SK-N-SH (cell line): ENCODE measurements at regions not wholly inside any gene's neighbourhood (a gene's known extent, or its start where the extent isn't known, plus 50 kb on each side); places are given as distances from the start of the nearest gene placed in this dataset.

Experiments used
- CTCF ChIA-PET: fragments of 300-600, 350-600 bp; formaldehyde crosslinking; extraction: SDS; loops from one replicate; lab custom pipeline; 2021; lab: Yijun Ruan, JAX
- POLR2A ChIA-PET: fragments of 350-600 bp; sonication (Branson Sonifier 250); formaldehyde crosslinking; extraction: SDS; loops from one replicate; lab custom pipeline; 2020; ENCODE audit warnings: antibody characterized with exemption, inconsistent platforms; lab: Yijun Ruan, JAX
- DNase-seq: peaks from one replicate; pipeline ENCODE4 v3.0.0; 2012
- H2AFZ ChIP-seq: fragments of 200-600 bp; sonication (generic); 2 replicates; pipeline ENCODE4 v1.8.1; 2016; ENCODE audit warnings: antibody characterized with exemption, mild to moderate bottlenecking, low read depth
- H3F3A ChIP-seq: fragments of 200-600 bp; sonication (generic); replicated peaks from 2 replicates; pipeline ENCODE3; 2016; ENCODE audit warnings: antibody characterized with exemption, mild to moderate bottlenecking; ENCODE audit not compliant: insufficient read depth
- H3K27ac ChIP-seq, 2 experiments: fragments of 200-500 bp in 1 of 2; fragments of 200-600 bp in 1 of 2; sonication (Bioruptor generic) in 1 of 2; sonication (generic), shearing (Covaris generic) in 1 of 2; 2 replicates each; pipeline versions ENCODE4 v1.5.1 to v1.6.1; 2014 to 2016; ENCODE audit warnings: low read depth in 2 of 2, inconsistent platforms in 1 of 2, low read length in 1 of 2, mild to moderate bottlenecking in 1 of 2, mixed read lengths in 1 of 2
- H3K27me3 ChIP-seq: fragments of 200-600 bp; sonication (generic), shearing (Covaris generic); 2 replicates; pipeline ENCODE4 v1.6.1; 2016; ENCODE audit warnings: mixed run types; ENCODE audit not compliant: insufficient read depth
- H3K36me3 ChIP-seq, 2 experiments: fragments of 200-500 bp in 1 of 2; fragments of 200-600 bp in 1 of 2; sonication (Bioruptor generic) in 1 of 2; sonication (generic) in 1 of 2; replicated peaks in 1 of 2; 2 replicates each; pipeline versions ENCODE3 to v1.5.1; 2014 to 2016; ENCODE audit warnings: low read length in 1 of 2, mild to moderate bottlenecking in 1 of 2; ENCODE audit not compliant: insufficient read depth in 2 of 2, control insufficient read depth in 1 of 2
- H3K4me1 ChIP-seq, 2 experiments: fragments of 200-500 bp in 1 of 2; fragments of 200-600 bp in 1 of 2; sonication (Bioruptor generic) in 1 of 2; sonication (generic), shearing (Covaris generic) in 1 of 2; 2 replicates each; pipeline versions ENCODE4 v1.5.1 to v1.6.1; 2014 to 2016; ENCODE audit warnings: low read depth in 1 of 2, low read length in 1 of 2, mixed run types in 1 of 2; ENCODE audit not compliant: insufficient read depth in 2 of 2, control insufficient read depth in 1 of 2
- H3K4me2 ChIP-seq: fragments of 200-600 bp; sonication (generic), shearing (Covaris generic); 2 replicates; pipeline ENCODE4 v1.6.1; 2017; ENCODE audit warnings: mixed run types
- H3K4me3 ChIP-seq, 2 experiments: fragments of 200-500 bp in 1 of 2; fragments of 200-600 bp in 1 of 2; sonication (Bioruptor generic) in 1 of 2; sonication (generic), shearing (Covaris generic) in 1 of 2; 2 replicates each; pipeline versions ENCODE4 v1.5.1 to v1.8.1; 2014 to 2016; ENCODE audit warnings: low read depth in 2 of 2, inconsistent platforms in 1 of 2, low read length in 1 of 2, mild to moderate bottlenecking in 1 of 2, mixed read lengths in 1 of 2, moderate library complexity in 1 of 2
- H3K79me2 ChIP-seq: fragments of 200-600 bp; sonication (generic); 2 replicates; pipeline ENCODE4 v1.8.1; 2017; ENCODE audit warnings: mild to moderate bottlenecking; ENCODE audit not compliant: insufficient read depth
- H3K9ac ChIP-seq: fragments of 200-600 bp; sonication (generic); 2 replicates; pipeline ENCODE4 v1.6.1; 2017; ENCODE audit warnings: mixed run types
- H3K9me2 ChIP-seq: fragments of 200-600 bp; sonication (generic); 2 replicates; pipeline ENCODE4 v1.6.1; 2017; ENCODE audit warnings: mixed run types
- H3K9me3 ChIP-seq: fragments of 200-600 bp; sonication (generic); 2 replicates; pipeline ENCODE4 v1.6.1; 2017; ENCODE audit warnings: mixed run types, mild to moderate bottlenecking, moderate library complexity
- H4K20me1 ChIP-seq: fragments of 200-600 bp; sonication (generic); 2 replicates; pipeline ENCODE4 v1.6.1; 2017; ENCODE audit warnings: mild to moderate bottlenecking, mixed run types; ENCODE audit not compliant: insufficient read depth
- CHD2 ChIP-seq: fragments of 150-350 bp; IDR thresholded peaks from 2 replicates; pipeline ENCODE4 v1.6.1; 2018; ENCODE audit warnings: low read length; ENCODE audit not compliant: partially characterized antibody
- CTCF ChIP-seq: fragments of 200-600 bp; sonication (generic); IDR thresholded peaks from 2 replicates; pipeline ENCODE4 v1.6.1; 2017; ENCODE audit warnings: antibody characterized with exemption, mild to moderate bottlenecking, moderate library complexity
- ELF1 ChIP-seq: IDR thresholded peaks from 2 replicates; pipeline ENCODE4 v1.4.0; 2012
- EP300 ChIP-seq, 2 experiments: IDR thresholded peaks; 2 replicates each; pipeline versions ENCODE4 v1.4.0 to v1.6.1; 2012; ENCODE audit warnings: borderline replicate concordance in 1 of 2, low read depth in 1 of 2, low read length in 1 of 2
- EZH2phosphoT487 ChIP-seq: fragments of 200-600 bp; sonication (generic); IDR thresholded peaks from 2 replicates; pipeline ENCODE4 v1.6.1; 2017; ENCODE audit warnings: low read depth, mixed run types, mild to moderate bottlenecking, antibody characterized with exemption, moderate library complexity, borderline replicate concordance
- FOSL2 ChIP-seq: IDR thresholded peaks from 2 replicates; pipeline ENCODE4 v1.4.0; 2012; ENCODE audit warnings: low read depth, mild to moderate bottlenecking, moderate library complexity, borderline replicate concordance
- FOXJ3 ChIP-seq: sonication (generic); formaldehyde crosslinking; IDR thresholded peaks from 2 replicates; pipeline ENCODE4 v1.5.1; 2020; ENCODE audit warnings: mild to moderate bottlenecking, missing genetic modification reagents
- FOXM1 ChIP-seq: IDR thresholded peaks from 2 replicates; pipeline ENCODE4 v1.4.0; 2012; ENCODE audit warnings: low read depth, mild to moderate bottlenecking
- GATA2 ChIP-seq: sonication (generic); formaldehyde crosslinking; IDR thresholded peaks from 2 replicates; pipeline ENCODE4 v1.5.0; 2020; ENCODE audit warnings: mild to moderate bottlenecking, missing genetic modification reagents
- JUND ChIP-seq: IDR thresholded peaks from 2 replicates; pipeline ENCODE4 v1.4.0; 2012
- NRF1 ChIP-seq: IDR thresholded peaks from 2 replicates; pipeline ENCODE4 v1.6.1; 2012; ENCODE audit warnings: low read depth, mild to moderate bottlenecking, low read length
- POLR2AphosphoS5 ChIP-seq: IDR thresholded peaks from 2 replicates; pipeline ENCODE4 v1.6.1; 2012; ENCODE audit warnings: low read depth, low read length
- RFX5 ChIP-seq: IDR thresholded peaks from 2 replicates; pipeline ENCODE4 v1.6.1; 2012; ENCODE audit warnings: mild to moderate bottlenecking, improper control_type of control experiment, low read length
- SIN3A ChIP-seq: IDR thresholded peaks from 2 replicates; pipeline ENCODE4 v1.6.1; 2012; ENCODE audit warnings: low read depth, mild to moderate bottlenecking, low read length, moderate library complexity, borderline replicate concordance
- SMC3 ChIP-seq: IDR thresholded peaks from 2 replicates; pipeline ENCODE4 v1.6.1; 2012; ENCODE audit warnings: low read depth, low read length, improper control_type of control experiment
- TAF1 ChIP-seq: IDR thresholded peaks from 2 replicates; pipeline ENCODE4 v1.6.1; 2012; ENCODE audit warnings: low read depth, mild to moderate bottlenecking, low read length, moderate library complexity, borderline replicate concordance
- TEAD4 ChIP-seq: IDR thresholded peaks from 2 replicates; pipeline ENCODE4 v1.4.0; 2012; ENCODE audit warnings: mild to moderate bottlenecking, borderline replicate concordance; ENCODE audit not compliant: insufficient read depth
- USF1 ChIP-seq: IDR thresholded peaks from 2 replicates; pipeline ENCODE4 v1.4.0; 2012; ENCODE audit warnings: low read depth, borderline replicate concordance
- USF2 ChIP-seq: fragments of 150-350 bp; IDR thresholded peaks from 2 replicates; pipeline ENCODE4 v1.6.1; 2017; ENCODE audit warnings: antibody characterized with exemption, low read length, low read depth, borderline replicate concordance
- YY1 ChIP-seq: IDR thresholded peaks from 2 replicates; pipeline ENCODE4 v1.4.0; 2012; ENCODE audit warnings: low read depth, mild to moderate bottlenecking
- ZBTB33 ChIP-seq: IDR thresholded peaks from 2 replicates; pipeline ENCODE4 v1.4.0; 2012; ENCODE audit warnings: low read depth, borderline replicate concordance
- WGBS: methylation state at CpG from one replicate; pipeline ENCODE4 v1.1.6; 2017; ENCODE audit warnings: low lambda C conversion rate; 5-methylcytosine and 5-hydroxymethylcytosine counted together
- TF ChIP-seq, protein P1 (sequence below): fragments of 150-350 bp; IDR thresholded peaks from 2 replicates; pipeline ENCODE4 v1.6.1; 2016; ENCODE audit warnings: mild to moderate bottlenecking, low read depth, low read length
- TF ChIP-seq, protein P2 (sequence below): IDR thresholded peaks from 2 replicates; pipeline ENCODE4 v1.4.0; 2012; ENCODE audit warnings: low read depth

GRCh38 chr3:34387826-34388564 lies 589.6 kb downstream of the PDCD6IP start (continued):
- no peak for TF ChIP-seq CTCF
- TF ChIP-seq EZH2phosphoT487: no peak
- TF ChIP-seq TEAD4: no peak
- TF ChIP-seq, protein P1, sequence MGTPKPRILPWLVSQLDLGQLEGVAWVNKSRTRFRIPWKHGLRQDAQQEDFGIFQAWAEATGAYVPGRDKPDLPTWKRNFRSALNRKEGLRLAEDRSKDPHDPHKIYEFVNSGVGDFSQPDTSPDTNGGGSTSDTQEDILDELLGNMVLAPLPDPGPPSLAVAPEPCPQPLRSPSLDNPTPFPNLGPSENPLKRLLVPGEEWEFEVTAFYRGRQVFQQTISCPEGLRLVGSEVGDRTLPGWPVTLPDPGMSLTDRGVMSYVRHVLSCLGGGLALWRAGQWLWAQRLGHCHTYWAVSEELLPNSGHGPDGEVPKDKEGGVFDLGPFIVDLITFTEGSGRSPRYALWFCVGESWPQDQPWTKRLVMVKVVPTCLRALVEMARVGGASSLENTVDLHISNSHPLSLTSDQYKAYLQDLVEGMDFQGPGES: no peak
- no peak for TF ChIP-seq YY1

GRCh38 chr3:34388830-34389229 lies 590.4 kb downstream of the PDCD6IP start:
- Histone ChIP-seq H3K27me3 (no peaks in the 10 kb centered on the region), H3K9me2 (no peaks in the 10 kb centered on the region), H3K9me3 (no peaks in the 10 kb centered on the region; the same call in 1 of the 2 replicates), H3K9ac (no peak overlapping the region), H2AFZ (no peak overlapping the region), H3K4me3 (no peak overlapping the region), H3K4me2 (no peak overlapping the region), H3K36me3 (no peaks in the 10 kb centered on the region)
- WGBS: 18% methylated on average over 2 of the region's 2 CpGs
- no peak for TF ChIP-seq POLR2AphosphoS5
- no peak for TF ChIP-seq FOXJ3
- TF ChIP-seq FOSL2: no peak
- no peak for TF ChIP-seq GATA2 (CRISPR knock-in tag)
- no peak for TF ChIP-seq SMC3
- TF ChIP-seq FOXM1: no peak
- no peak for TF ChIP-seq TEAD4
- TF ChIP-seq TAF1: no peak
- no peak for TF ChIP-seq USF1
- no peak for TF ChIP-seq USF2
- TF ChIP-seq JUND: no peak
- no peak for TF ChIP-seq YY1
- no peak for TF ChIP-seq ZBTB33
- TF ChIP-seq RFX5: no peak
- no peak for TF ChIP-seq SIN3A
- TF ChIP-seq NRF1: no peak
- no peak for TF ChIP-seq CHD2
- no peak for TF ChIP-seq ELF1
- TF ChIP-seq, protein P2, sequence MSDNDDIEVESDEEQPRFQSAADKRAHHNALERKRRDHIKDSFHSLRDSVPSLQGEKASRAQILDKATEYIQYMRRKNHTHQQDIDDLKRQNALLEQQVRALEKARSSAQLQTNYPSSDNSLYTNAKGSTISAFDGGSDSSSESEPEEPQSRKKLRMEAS: no peak
- TF ChIP-seq EP300 (IDR thresholded peaks at IDR 0.05; ENCODE audit: borderline replicate concordance in 1 of 2, low read depth in 1 of 2, low read length in 1 of 2): no peak
- TF ChIP-seq, all 33 proteins: peak for 0
- ChIA-PET POLR2A (no interaction called here), CTCF (interaction anchor here (0.7 to 1.1 kb wide), 2 partner anchors 8 to 134 kb away, joined by 3 read pairs; no protein-coding TSS in a partner anchor)
- DNase-seq: no peak
- Histone ChIP-seq H3K4me1 (no peaks in the 10 kb centered on the region; a peak in 1 of 4 replicates), H3K79me2 (no peaks in the 10 kb centered on the region), H3K27ac (no peak overlapping the region), H3F3A (no peaks in the 10 kb centered on the region), H4K20me1 (no peaks in the 10 kb centered on the region)
